Upper lobe of left lung (tissue), 6 donors: ENCODE measurements at regions not wholly inside any gene's neighbourhood (a gene's known extent, or its start where the extent isn't known, plus 50 kb on each side); places are given as distances from the start of the nearest gene placed in this dataset.

Source experiments
- ATAC-seq, 2 donors: fragments of 200-7000 bp; cut with Tn5 transposase; one replicate each; pipeline ENCODE4 v1.9.1; 2022; ENCODE audit warnings: mild to moderate bottlenecking in 2 of 2, moderate library complexity in 2 of 2; ENCODE audit not compliant: low FRiP score in 2 of 2
- DNase-seq, 2 donors: peaks; one replicate each; pipeline ENCODE4 v3.0.0-alpha.2; 2019 to 2020
- H3K27ac ChIP-seq, 4 donors: fragments of 200-600 bp; sonication (generic); one replicate each; pipeline ENCODE4 v1.5.1; 2016 to 2019
- H3K27me3 ChIP-seq, 4 donors: fragments of 200-600 bp; sonication (generic); one replicate each; pipeline ENCODE4 v1.5.1; 2017 to 2019
- H3K36me3 ChIP-seq, 4 donors: fragments of 200-600 bp; sonication (generic); one replicate each; pipeline ENCODE4 v1.5.1; 2016 to 2019
- H3K4me1 ChIP-seq, 4 donors: fragments of 200-600 bp; sonication (generic); one replicate each; pipeline ENCODE4 v1.5.1; 2018 to 2019
- H3K4me3 ChIP-seq, 4 donors: fragments of 200-600 bp; sonication (generic); one replicate each; pipeline ENCODE4 v1.5.1; 2017 to 2019; ENCODE audit warnings: mild to moderate bottlenecking in 2 of 4, moderate library complexity in 1 of 4
- H3K9me3 ChIP-seq, 4 donors: fragments of 200-600 bp; sonication (generic); one replicate each; pipeline ENCODE4 v1.5.1; 2018 to 2019
- EP300 ChIP-seq, 4 donors: sonication (generic); formaldehyde crosslinking; IDR thresholded peaks; one replicate each; pipeline ENCODE4 v1.5.1; 2017; ENCODE audit warnings: antibody characterized with exemption in 4 of 4, control low read depth in 2 of 4
- POLR2A ChIP-seq, 4 donors: fragments of 450-650 bp; IDR thresholded peaks; one replicate each; pipeline ENCODE4 v1.5.1; 2016 to 2017; ENCODE audit warnings: antibody characterized with exemption in 4 of 4, mild to moderate bottlenecking in 2 of 4
- POLR2AphosphoS5 ChIP-seq, 2 donors: sonication (generic); formaldehyde crosslinking; IDR thresholded peaks; one replicate each; pipeline ENCODE4 v1.5.1; 2017; ENCODE audit warnings: antibody characterized with exemption in 2 of 2
- WGBS, 2 donors: methylation state at CpG; one replicate each; pipeline ENCODE4 v1.1.5; 2017 to 2018; 5-methylcytosine and 5-hydroxymethylcytosine counted together
- TF ChIP-seq, protein P1 (sequence below), 6 experiments: fragments of 450-650 bp in 4 of 6; fragments of 200-600 bp in 2 of 6; sonication (generic) in 2 of 6; IDR thresholded peaks; one replicate each; pipeline ENCODE4 v1.5.1; 2016 to 2019; ENCODE audit warnings: antibody characterized with exemption in 6 of 6
- donor health status: DM: no; HTN: no; CAD: no; lungs with moderate emphysema.
- donor health status: DM: no; HTN: yes; CAD: no; lungs with severe emphysema.

DNA sequence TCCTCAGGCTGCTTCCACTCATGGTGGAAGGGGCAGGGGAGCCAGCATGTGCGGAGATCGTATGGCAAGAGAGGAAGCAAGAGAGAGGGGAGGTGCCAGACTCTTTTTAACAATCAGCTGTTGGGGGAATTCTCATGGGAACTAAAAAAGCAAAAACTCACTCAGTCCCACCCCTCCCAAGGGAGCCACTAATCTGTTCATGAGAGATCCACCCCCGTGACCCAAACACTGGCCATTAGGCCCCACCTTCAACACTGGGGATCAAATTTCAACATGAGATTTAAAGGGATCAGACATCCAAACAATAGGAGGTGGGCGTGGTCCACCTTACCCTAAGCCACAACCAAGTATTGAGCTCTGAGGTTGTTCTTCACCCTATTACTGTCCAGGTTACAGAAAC, 375.1 kb downstream of the GRIN2B start:
- H3K4me1 ChIP-seq = no peaks in the 10 kb centered on the region
- H3K9me3 ChIP-seq = no peaks in the 10 kb centered on the region
- no peak overlapping the region for H3K4me3 ChIP-seq
- no peak overlapping the region for H3K27ac ChIP-seq
- 52 to 55% methylated on average over 4 of the region's 4 CpGs for WGBS, 2 donors
- no peak for TF ChIP-seq POLR2A (IDR thresholded peaks at IDR 0.05)
- TF ChIP-seq, protein P1, sequence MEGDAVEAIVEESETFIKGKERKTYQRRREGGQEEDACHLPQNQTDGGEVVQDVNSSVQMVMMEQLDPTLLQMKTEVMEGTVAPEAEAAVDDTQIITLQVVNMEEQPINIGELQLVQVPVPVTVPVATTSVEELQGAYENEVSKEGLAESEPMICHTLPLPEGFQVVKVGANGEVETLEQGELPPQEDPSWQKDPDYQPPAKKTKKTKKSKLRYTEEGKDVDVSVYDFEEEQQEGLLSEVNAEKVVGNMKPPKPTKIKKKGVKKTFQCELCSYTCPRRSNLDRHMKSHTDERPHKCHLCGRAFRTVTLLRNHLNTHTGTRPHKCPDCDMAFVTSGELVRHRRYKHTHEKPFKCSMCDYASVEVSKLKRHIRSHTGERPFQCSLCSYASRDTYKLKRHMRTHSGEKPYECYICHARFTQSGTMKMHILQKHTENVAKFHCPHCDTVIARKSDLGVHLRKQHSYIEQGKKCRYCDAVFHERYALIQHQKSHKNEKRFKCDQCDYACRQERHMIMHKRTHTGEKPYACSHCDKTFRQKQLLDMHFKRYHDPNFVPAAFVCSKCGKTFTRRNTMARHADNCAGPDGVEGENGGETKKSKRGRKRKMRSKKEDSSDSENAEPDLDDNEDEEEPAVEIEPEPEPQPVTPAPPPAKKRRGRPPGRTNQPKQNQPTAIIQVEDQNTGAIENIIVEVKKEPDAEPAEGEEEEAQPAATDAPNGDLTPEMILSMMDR (IDR thresholded peaks at IDR 0.05) = no peak
- TF ChIP-seq POLR2AphosphoS5 (IDR thresholded peaks at IDR 0.05) = no peak
- TF ChIP-seq EP300 (IDR thresholded peaks at IDR 0.05) = no peak
- no peaks in the 10 kb centered on the region for H3K36me3 ChIP-seq
- no peaks in the 10 kb centered on the region for H3K27me3 ChIP-seq
- DNase-seq = no peak
- no peak for ATAC-seq

DNA sequence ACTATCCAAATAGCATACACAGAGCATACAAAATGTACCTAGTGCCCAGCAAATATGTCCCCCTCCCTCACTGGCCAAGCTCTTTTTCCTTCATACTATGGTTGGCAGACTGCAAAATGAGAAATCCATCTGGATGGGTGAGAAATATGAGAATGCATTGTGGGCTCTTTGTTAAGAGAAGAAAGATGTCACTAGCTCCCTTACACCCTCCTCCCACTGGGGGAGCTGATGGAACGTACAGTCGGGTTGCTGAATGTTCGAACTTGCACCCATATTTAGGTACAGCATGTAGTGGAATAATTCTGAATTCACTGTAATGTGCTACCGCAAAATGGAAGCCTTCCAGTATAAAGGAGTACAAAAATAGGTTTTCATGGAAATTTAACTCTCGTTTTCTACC, 377.4 kb downstream of the GRIN2B start:
- no peaks in the 10 kb centered on the region for H3K9me3 ChIP-seq
- no peak overlapping the region for H3K27ac ChIP-seq
- TF ChIP-seq, protein P1 (IDR thresholded peaks at IDR 0.05) = no peak
- no peak for TF ChIP-seq POLR2AphosphoS5 (IDR thresholded peaks at IDR 0.05)
- no peak for TF ChIP-seq POLR2A (IDR thresholded peaks at IDR 0.05)
- TF ChIP-seq EP300 (IDR thresholded peaks at IDR 0.05) = no peak
- 82 to 85% methylated on average over 5 of the region's 5 CpGs for WGBS, 2 donors
- ATAC-seq = no peak
- no peak overlapping the region for H3K4me3 ChIP-seq
- no peaks in the 10 kb centered on the region for H3K4me1 ChIP-seq
- no peak for DNase-seq
- H3K36me3 ChIP-seq = no peaks in the 10 kb centered on the region
- H3K27me3 ChIP-seq = no peaks in the 10 kb centered on the region

DNA sequence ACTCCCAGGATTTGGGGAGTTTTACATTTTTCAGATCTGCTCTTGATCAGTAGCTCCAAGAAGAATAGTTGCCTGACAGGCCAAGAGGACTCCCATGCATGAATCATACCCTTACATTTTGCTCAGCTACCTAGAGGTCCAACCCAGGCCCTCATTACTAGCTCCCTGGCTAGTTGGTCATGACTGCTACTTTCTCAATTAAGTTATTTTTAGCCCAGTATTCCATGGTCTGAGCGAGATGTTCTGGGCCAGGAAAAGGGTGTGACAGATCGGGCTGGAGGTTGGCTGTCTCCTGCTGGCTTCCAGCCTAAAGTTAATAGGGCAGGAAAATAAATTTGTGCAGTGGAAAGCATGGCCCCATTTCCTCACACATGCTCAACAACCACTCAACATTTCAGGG, 379.2 kb downstream of the GRIN2B start:
- Histone ChIP-seq H3K9me3 (no peaks in the 10 kb centered on the region), H3K4me1 (no peaks in the 10 kb centered on the region), H3K36me3 (no peaks in the 10 kb centered on the region), H3K4me3 (no peak overlapping the region), H3K27me3 (no peaks in the 10 kb centered on the region), H3K27ac (no peak overlapping the region)
- ATAC-seq = no peak
- DNase-seq = no peak
- TF ChIP-seq, protein P1 (IDR thresholded peaks at IDR 0.05) = no peak
- TF ChIP-seq POLR2A (IDR thresholded peaks at IDR 0.05) = no peak
- no peak for TF ChIP-seq POLR2AphosphoS5 (IDR thresholded peaks at IDR 0.05)
- TF ChIP-seq EP300 (IDR thresholded peaks at IDR 0.05) = no peak
- 12 to 21% methylated on average over 2 of the region's 2 CpGs for WGBS, 2 donors

DNA sequence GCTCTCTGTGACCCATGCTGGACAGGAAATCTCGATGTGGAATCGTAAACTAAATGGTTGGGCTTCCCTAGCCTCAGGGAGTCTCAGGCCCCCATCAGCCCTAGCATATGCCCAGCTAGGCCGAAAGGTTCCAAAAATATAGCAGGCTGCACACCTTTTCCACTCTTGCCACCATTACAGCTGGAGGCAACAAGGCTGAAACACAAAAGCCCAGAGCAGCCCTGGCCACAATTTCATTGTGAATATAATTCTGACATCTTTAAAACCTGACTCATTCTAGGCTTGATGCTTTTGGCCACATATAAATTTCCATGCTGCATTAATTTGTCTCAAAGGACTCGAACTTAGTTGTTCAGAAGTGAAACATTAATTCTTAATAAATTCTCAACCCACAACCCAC, 382.2 kb downstream of the GRIN2B start:
- DNase-seq (no peak), ATAC-seq (no peak)
- H3K36me3 ChIP-seq = no peaks in the 10 kb centered on the region
- H3K4me3 ChIP-seq = no peak overlapping the region
- H3K4me1 ChIP-seq = no peaks in the 10 kb centered on the region
- WGBS, 2 donors = 68 to 77% methylated on average over 2 to 4 of the region's 4 CpGs
- TF ChIP-seq EP300 (IDR thresholded peaks at IDR 0.05) = no peak
- no peak overlapping the region for H3K27ac ChIP-seq
- H3K27me3 ChIP-seq = no peaks in the 10 kb centered on the region
- no peaks in the 10 kb centered on the region for H3K9me3 ChIP-seq

DNA sequence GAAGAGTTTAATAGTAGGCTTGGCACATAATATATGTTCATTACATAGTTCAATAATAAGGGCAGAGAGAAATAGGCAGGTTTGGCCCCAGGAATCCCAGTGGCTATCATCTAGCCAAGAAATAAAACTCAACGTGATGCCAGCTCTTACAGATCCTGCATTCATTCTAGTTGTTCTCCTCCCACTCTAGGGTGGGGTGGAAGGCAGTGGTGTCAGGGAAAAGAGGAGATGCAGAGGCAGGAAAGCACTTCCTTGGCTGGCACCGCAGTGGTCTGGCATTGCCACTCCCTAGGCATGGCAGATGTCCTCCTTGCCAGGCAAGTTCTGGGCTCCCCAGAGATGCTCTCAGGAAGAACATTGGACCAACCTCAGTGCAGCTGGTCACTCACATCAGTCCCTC, 383.6 kb downstream of the GRIN2B start:
- no peak for TF ChIP-seq POLR2A (IDR thresholded peaks at IDR 0.05)
- TF ChIP-seq, protein P1 (IDR thresholded peaks at IDR 0.05) = no peak
- no peak for ATAC-seq
- Histone ChIP-seq H3K4me3 (no peak overlapping the region), H3K36me3 (no peaks in the 10 kb centered on the region), H3K9me3 (no peaks in the 10 kb centered on the region), H3K4me1 (no peaks in the 10 kb centered on the region), H3K27ac (no peak overlapping the region), H3K27me3 (no peaks in the 10 kb centered on the region)
- DNase-seq = no peak
- WGBS, 2 donors = 78 to 80% methylated on average over 2 of the region's 2 CpGs
